ENCODE measurements at regions not wholly inside any gene's neighbourhood (a gene's known extent, or its start where the extent isn't known, plus 50 kb on each side); places are given as distances from the start of the nearest gene placed in this dataset.
"Not testable (repeated sequence)": the region's sequence is repeated elsewhere in the genome, so short reads cannot be mapped to it uniquely, and the experiment has no call there.

DNA sequence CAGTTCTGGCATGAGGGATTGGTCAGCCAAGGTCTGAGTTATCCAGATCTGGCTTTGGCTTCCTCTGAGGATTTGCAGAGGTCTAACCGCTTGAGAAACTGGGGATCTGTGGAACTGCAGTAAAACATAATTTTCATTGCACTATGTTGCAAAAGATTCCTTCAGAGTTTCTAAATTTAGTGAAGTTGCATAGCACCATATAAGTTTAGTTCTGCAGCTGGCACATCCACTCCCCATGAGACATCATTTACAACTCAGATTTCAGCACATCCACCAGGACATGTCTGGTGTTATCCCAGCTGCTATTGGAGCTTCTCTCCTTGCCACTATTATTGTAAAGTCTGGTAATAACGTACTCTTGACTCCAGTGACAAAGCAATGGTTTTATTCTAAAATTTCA is 181.5 kb downstream of the CWF19L2 start:
- H3K9ac ChIP-seq (ENCODE audit: low read length): no peak overlapping the region
- no peaks in the 10 kb centered on the region for H3K9me3 ChIP-seq (ENCODE audit: control insufficient read depth, low read length)
- no peaks in the 10 kb centered on the region for H3K27me3 ChIP-seq (replicated peaks; ENCODE audit: control insufficient read depth, insufficient read depth, low read length)
- H3K4me1 ChIP-seq (ENCODE audit: control insufficient read depth, insufficient read depth, low read length): peaks cover 14% of the 10 kb centered on the region
- no peaks in the 10 kb centered on the region for H3K36me3 ChIP-seq (ENCODE audit: control insufficient read depth, insufficient read depth, low read length, severe bottlenecking)
- DNase-seq (ENCODE audit: low read depth): no peak
- H3K4me3 ChIP-seq (ENCODE audit: low read length): no peak overlapping the region

DNA sequence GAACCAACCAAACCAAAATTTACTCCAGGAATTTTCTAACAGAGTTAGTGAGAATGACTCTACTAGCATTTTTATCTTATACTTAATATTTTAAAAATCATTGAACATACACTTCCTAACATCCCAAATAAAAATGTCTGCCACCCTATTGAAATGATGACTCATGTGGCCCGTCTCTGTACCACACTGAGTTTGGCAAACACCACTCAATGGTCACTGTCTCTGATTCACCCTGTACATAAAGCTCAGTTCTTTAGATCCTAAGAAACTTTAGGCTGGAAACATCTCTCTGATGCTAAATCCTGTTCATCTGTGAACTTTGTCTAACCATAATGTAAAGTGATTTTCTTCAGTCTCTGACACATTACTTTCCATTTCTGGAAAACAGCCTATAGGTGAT is 182.0 kb downstream of the CWF19L2 start:
- DNase-seq (ENCODE audit: low read depth): no peak
- Histone ChIP-seq H3K4me3 (ENCODE audit: low read length) (no peak overlapping the region), H3K36me3 (ENCODE audit: control insufficient read depth, insufficient read depth, low read length, severe bottlenecking) (no peaks in the 10 kb centered on the region), H3K27me3 (replicated peaks; ENCODE audit: control insufficient read depth, insufficient read depth, low read length) (no peaks in the 10 kb centered on the region), H3K4me1 (ENCODE audit: control insufficient read depth, insufficient read depth, low read length) (peaks cover 14% of the 10 kb centered on the region), H3K9me3 (ENCODE audit: control insufficient read depth, low read length) (no peaks in the 10 kb centered on the region), H3K9ac (ENCODE audit: low read length) (no peak overlapping the region)

DNA sequence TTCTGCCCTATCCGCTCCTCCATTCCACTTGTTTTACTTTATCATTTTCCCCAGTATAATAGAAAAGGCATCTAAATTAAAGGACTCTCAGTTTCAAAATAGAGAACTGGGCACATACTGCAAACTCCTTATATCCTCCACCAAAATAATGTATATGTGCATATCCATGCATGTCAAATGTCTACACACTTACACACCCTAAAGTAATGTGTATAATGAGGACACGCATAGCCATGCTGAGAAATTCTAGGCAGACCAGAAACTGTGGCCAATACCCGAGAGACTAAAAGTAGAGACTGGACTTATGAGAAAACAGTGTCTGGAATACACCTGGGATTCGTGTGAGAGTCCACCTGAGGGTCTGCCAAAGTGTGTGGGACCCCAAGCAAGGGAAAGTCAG is 183.5 kb downstream of the CWF19L2 start:
- no peaks in the 10 kb centered on the region for H3K27me3 ChIP-seq (replicated peaks; ENCODE audit: control insufficient read depth, insufficient read depth, low read length)
- no peak overlapping the region for H3K9ac ChIP-seq (ENCODE audit: low read length)
- no peak overlapping the region for H3K4me3 ChIP-seq (ENCODE audit: low read length)
- no peak for DNase-seq (ENCODE audit: low read depth)
- peaks cover 14% of the 10 kb centered on the region for H3K4me1 ChIP-seq (ENCODE audit: control insufficient read depth, insufficient read depth, low read length)
- H3K9me3 ChIP-seq (ENCODE audit: control insufficient read depth, low read length): no peaks in the 10 kb centered on the region
- H3K36me3 ChIP-seq (ENCODE audit: control insufficient read depth, insufficient read depth, low read length, severe bottlenecking): no peaks in the 10 kb centered on the region

DNA sequence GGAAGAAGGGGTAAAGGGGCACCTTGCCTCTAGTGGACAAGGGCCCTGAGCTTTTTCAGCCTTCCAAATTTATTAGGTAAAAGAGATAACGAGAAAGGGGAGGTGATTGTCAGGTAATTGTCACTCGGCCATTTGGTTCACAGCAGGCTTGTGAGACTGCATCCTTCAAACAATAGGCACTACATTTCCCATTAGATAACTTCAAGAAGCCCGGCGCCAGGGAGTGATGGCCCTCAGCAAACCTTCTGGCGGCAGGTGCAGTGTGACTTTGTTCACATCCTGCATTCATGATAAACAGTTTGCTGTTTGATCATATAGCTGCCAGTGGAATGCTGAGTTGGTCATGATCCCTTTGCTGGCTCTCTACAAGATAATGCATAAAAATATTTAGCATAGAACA is 185.1 kb downstream of the CWF19L2 start:
- Histone ChIP-seq H3K9ac (ENCODE audit: low read length) (no peak overlapping the region), H3K27me3 (replicated peaks; ENCODE audit: control insufficient read depth, insufficient read depth, low read length) (no peaks in the 10 kb centered on the region), H3K4me3 (ENCODE audit: low read length) (no peak overlapping the region), H3K4me1 (ENCODE audit: control insufficient read depth, insufficient read depth, low read length) (peaks cover 14% of the 10 kb centered on the region), H3K9me3 (ENCODE audit: control insufficient read depth, low read length) (no peaks in the 10 kb centered on the region), H3K36me3 (ENCODE audit: control insufficient read depth, insufficient read depth, low read length, severe bottlenecking) (no peaks in the 10 kb centered on the region)
- no peak for DNase-seq (ENCODE audit: low read depth)

DNA sequence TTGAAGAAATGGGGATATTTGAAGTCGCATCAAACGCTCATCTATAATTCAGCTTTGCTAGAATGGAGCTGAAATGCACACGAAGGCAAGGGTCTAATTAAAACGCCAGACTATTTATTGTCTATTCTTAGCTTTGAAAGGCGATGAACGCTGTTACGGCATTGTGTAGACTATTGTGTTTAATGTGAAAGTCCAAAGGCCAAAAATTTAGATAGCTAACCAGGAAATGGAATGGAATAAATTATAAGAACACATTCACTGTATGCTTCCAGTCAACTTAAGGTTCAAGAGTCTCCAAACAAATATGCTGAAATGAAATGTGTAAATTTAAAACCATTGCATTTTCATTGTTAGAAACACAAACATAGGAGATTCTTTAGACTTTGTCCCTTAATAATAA is 186.2 kb downstream of the CWF19L2 start:
- H3K36me3 ChIP-seq (ENCODE audit: control insufficient read depth, insufficient read depth, low read length, severe bottlenecking): no peaks in the 10 kb centered on the region

DNA sequence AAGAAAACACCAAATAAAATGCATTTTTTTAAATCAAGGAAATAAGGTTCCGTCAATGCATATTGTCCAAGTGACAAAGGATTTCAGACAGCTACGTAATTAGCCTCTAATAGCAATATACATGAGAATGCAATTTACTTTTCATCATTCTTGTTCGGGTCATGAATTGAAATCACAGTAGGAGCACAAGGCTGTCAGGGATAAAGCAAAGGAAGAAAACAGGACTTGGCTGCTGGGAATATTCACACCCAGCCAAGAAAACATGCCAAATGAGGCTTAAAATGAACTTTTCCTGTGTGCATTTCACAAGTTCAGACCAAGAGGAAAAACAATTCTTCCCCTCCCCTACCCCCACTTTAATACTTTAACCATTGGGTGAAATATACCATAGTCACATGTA is 188.6 kb downstream of the CWF19L2 start:
- no peak for DNase-seq (ENCODE audit: low read depth)
- Histone ChIP-seq H3K36me3 (ENCODE audit: control insufficient read depth, insufficient read depth, low read length, severe bottlenecking) (no peaks in the 10 kb centered on the region), H3K27me3 (replicated peaks; ENCODE audit: control insufficient read depth, insufficient read depth, low read length) (no peaks in the 10 kb centered on the region), H3K9ac (ENCODE audit: low read length) (no peak overlapping the region), H3K4me3 (ENCODE audit: low read length) (no peak overlapping the region), H3K9me3 (ENCODE audit: control insufficient read depth, low read length) (no peaks in the 10 kb centered on the region), H3K4me1 (ENCODE audit: control insufficient read depth, insufficient read depth, low read length) (peaks cover 7% of the 10 kb centered on the region)

More for the DNA sequence above, 186.2 kb downstream of the CWF19L2 start:
- Histone ChIP-seq H3K4me1 (ENCODE audit: control insufficient read depth, insufficient read depth, low read length) (peaks cover 11% of the 10 kb centered on the region), H3K4me3 (ENCODE audit: low read length) (no peak overlapping the region), H3K27me3 (replicated peaks; ENCODE audit: control insufficient read depth, insufficient read depth, low read length) (no peaks in the 10 kb centered on the region), H3K9me3 (ENCODE audit: control insufficient read depth, low read length) (no peaks in the 10 kb centered on the region), H3K9ac (ENCODE audit: low read length) (no peak overlapping the region)
- DNase-seq (ENCODE audit: low read depth): no peak

DNA sequence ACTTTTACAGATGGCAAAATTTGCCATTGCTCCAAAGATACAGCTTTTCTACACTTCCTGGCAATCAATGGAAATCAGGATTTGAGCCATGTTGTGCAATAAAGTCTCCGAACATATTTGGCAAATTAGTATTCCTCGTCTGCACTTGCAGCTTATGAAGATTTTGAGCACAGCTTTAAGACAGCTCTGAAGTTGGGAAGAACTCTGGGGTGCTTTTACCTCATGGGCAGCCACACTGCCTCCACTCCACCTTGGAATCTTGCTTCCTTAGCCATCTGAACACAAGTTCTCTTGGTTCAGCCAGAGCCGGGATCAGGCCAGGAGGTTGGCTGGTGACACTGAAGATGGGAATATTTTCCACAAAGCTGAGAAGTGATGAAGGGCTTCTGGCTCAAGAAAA is 191.2 kb downstream of the CWF19L2 start:
- H3K27me3 ChIP-seq (replicated peaks; ENCODE audit: control insufficient read depth, insufficient read depth, low read length): peaks cover 7% of the 10 kb centered on the region
- H3K9ac ChIP-seq (ENCODE audit: low read length): no peak overlapping the region
- no peak overlapping the region for H3K4me3 ChIP-seq (ENCODE audit: low read length)
- DNase-seq (ENCODE audit: low read depth): no peak
- H3K4me1 ChIP-seq (ENCODE audit: control insufficient read depth, insufficient read depth, low read length): peaks cover 7% of the 10 kb centered on the region
- H3K36me3 ChIP-seq (ENCODE audit: control insufficient read depth, insufficient read depth, low read length, severe bottlenecking): no peaks in the 10 kb centered on the region
- no peaks in the 10 kb centered on the region for H3K9me3 ChIP-seq (ENCODE audit: control insufficient read depth, low read length)

DNA sequence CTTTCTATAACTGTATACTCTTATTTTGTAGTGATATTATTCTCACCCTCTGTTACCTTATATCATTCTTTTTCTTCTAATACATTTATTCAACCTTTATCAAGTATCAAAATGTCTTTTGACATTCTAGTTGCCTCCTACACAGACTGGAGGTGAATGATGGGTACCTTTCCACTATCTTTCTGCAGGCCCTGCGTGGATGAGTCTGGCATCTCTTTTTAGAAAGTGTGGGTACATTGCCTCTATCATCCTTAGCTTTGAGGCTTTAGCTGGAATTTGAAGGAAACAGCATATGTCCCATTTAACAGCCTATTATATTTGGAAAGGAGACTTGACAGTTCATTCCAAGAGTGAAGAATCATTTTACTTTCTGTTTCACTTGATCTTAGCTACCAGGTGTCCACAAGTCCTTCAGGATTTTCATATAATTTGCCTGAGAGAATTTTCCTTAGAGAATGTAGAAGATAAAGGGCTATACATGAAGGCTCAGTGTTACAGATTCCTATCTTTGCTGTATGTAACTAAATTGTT is 192.0 kb downstream of the CWF19L2 start:
- Histone ChIP-seq H3K4me1 (ENCODE audit: control insufficient read depth, insufficient read depth, low read length) (peaks cover 7% of the 10 kb centered on the region), H3K4me3 (ENCODE audit: low read length) (no peak overlapping the region), H3K9me3 (ENCODE audit: control insufficient read depth, low read length) (no peaks in the 10 kb centered on the region), H3K9ac (ENCODE audit: low read length) (no peak overlapping the region), H3K36me3 (ENCODE audit: control insufficient read depth, insufficient read depth, low read length, severe bottlenecking) (no peaks in the 10 kb centered on the region), H3K27me3 (replicated peaks; ENCODE audit: control insufficient read depth, insufficient read depth, low read length) (peaks cover 12% of the 10 kb centered on the region)
- no peak for DNase-seq (ENCODE audit: low read depth)

DNA sequence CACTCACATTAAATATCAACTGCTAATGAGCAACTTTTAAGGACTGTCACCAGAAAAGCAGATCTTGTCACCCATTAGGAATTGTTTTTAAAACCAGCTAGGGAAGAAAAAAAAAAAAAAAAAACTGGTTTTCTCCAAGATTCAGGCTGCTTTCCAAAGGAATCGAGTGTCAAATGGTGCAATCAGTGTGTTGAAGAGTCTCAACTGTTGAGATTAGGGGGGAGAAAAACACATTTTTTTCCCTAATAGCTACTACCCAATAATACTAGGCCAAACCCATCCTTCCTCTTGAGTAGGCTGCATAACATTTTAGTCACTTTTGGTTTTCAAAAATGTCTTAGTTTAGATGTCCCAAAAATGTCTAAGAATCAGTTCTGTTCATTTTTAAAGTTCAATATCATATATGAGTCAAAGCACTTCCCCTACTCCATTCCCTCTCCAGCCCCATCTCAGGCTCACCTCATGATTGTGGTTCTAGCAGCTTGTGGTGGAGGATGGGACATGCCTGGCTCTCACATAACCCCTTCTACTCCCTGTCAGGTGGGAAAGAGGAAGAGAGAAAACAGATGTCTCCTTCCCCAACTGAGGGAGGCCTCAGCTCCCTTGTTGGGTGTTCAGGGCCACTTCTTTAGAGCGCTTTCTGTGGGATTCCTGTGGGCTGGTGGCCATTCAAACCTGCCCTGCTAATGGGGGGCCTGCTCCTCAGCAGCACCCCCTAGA is 193.6 kb downstream of the CWF19L2 start:
- Histone ChIP-seq H3K4me3 (ENCODE audit: low read length) (no peak overlapping the region), H3K9me3 (ENCODE audit: control insufficient read depth, low read length) (no peaks in the 10 kb centered on the region), H3K36me3 (ENCODE audit: control insufficient read depth, insufficient read depth, low read length, severe bottlenecking) (no peaks in the 10 kb centered on the region), H3K9ac (ENCODE audit: low read length) (no peak overlapping the region), H3K27me3 (replicated peaks; ENCODE audit: control insufficient read depth, insufficient read depth, low read length) (peaks cover 16% of the 10 kb centered on the region), H3K4me1 (ENCODE audit: control insufficient read depth, insufficient read depth, low read length) (peaks cover 7% of the 10 kb centered on the region)
- DNase-seq (ENCODE audit: low read depth): no peak

DNA sequence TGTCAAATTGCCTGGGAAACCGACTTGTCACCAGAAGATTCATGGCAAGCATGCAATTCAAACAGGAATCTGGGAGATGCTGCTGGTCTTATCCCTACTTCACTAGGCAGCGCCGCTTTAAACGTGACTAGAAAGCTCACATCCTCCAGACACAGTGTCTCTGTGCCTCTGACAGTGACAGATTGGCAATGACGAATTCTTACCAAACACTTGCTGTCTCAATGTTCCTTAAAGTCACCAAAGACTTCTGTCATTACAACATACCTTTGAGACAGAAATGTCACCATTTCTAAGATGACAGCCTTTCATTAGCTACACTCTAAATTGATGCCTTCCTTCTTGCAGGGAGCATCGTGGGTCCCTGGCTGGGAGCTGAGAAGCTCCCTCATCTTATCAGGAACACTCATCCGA is 197.8 kb downstream of the CWF19L2 start:
- peaks cover 16% of the 10 kb centered on the region for H3K27me3 ChIP-seq (replicated peaks; ENCODE audit: control insufficient read depth, insufficient read depth, low read length)
- no peaks in the 10 kb centered on the region for H3K36me3 ChIP-seq (ENCODE audit: control insufficient read depth, insufficient read depth, low read length, severe bottlenecking)
- H3K9me3 ChIP-seq (ENCODE audit: control insufficient read depth, low read length): no peaks in the 10 kb centered on the region
- H3K4me3 ChIP-seq (ENCODE audit: low read length): no peak overlapping the region
- H3K4me1 ChIP-seq (ENCODE audit: control insufficient read depth, insufficient read depth, low read length): no peaks in the 10 kb centered on the region
- DNase-seq (ENCODE audit: low read depth): no peak
- H3K9ac ChIP-seq (ENCODE audit: low read length): no peak overlapping the region

DNA sequence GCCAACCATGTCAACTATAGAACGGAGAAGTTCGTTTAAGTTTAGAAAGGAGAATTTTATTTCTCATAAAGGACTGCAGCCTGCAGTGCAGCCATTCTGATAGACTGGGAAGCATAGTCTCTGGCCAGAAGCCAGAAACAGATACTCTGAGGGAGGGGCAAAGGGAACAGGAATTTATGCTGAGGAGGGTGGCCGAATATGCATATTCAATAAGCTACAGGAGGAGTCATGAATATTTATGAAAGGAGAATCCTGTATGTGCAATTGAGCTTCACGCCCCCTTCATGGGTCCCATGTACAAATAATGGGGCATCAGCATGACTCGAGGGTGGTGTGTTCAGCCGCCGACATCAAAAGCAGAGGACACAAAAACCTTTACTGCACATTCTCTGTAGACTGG is 199.9 kb downstream of the CWF19L2 start:
- DNase-seq (ENCODE audit: low read depth): no peak
- Histone ChIP-seq H3K36me3 (ENCODE audit: control insufficient read depth, insufficient read depth, low read length, severe bottlenecking) (no peaks in the 10 kb centered on the region), H3K4me1 (ENCODE audit: control insufficient read depth, insufficient read depth, low read length) (no peaks in the 10 kb centered on the region), H3K9me3 (ENCODE audit: control insufficient read depth, low read length) (no peaks in the 10 kb centered on the region), H3K4me3 (ENCODE audit: low read length) (no peak overlapping the region), H3K9ac (ENCODE audit: low read length) (no peak overlapping the region), H3K27me3 (replicated peaks; ENCODE audit: control insufficient read depth, insufficient read depth, low read length) (peaks cover 16% of the 10 kb centered on the region)

DNA sequence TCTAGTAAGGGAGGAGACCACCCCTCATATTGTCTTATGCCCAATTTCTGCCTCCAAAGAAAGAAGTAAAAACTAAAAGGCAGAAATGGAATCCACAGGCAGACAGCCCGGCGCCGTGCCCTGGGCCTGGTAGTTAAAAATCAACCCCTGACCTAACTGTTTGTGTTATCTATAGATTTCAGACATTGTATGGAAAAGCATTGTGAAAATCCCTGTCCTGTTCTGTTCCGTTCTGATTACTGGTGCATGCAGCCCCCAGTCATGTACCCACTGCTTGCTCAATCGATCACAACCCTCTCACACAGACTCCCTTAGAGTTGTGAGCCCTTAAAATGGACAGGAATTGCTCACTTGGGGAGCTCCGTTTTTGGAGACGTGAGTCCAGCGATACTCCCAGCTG is 204.0 kb downstream of the CWF19L2 start:
- not testable (repeated sequence) for H3K4me1 ChIP-seq (ENCODE audit: control insufficient read depth, insufficient read depth, low read length); DNase-seq (ENCODE audit: low read depth); H3K9ac ChIP-seq (ENCODE audit: low read length)

More for the DNA sequence above, 204.0 kb downstream of the CWF19L2 start:
- H3K27me3 ChIP-seq (replicated peaks; ENCODE audit: control insufficient read depth, insufficient read depth, low read length); H3K36me3 ChIP-seq (ENCODE audit: control insufficient read depth, insufficient read depth, low read length, severe bottlenecking); H3K9me3 ChIP-seq (ENCODE audit: control insufficient read depth, low read length); H3K4me3 ChIP-seq (ENCODE audit: low read length): not testable (repeated sequence)

Measured in adipocyte (in vitro differentiated cells).